Mucosa of stomach (tissue), 1 donor: ENCODE measurements at regions not wholly inside any gene's neighbourhood (a gene's known extent, or its start where the extent isn't known, plus 50 kb on each side); places are given as distances from the start of the nearest gene placed in this dataset.

Experiments
- H3K27me3 ChIP-seq: one replicate; pipeline ENCODE4 v1.7.0; 2013; ENCODE audit warnings: mild to moderate bottlenecking, low read length; ENCODE audit not compliant: control insufficient read depth, insufficient read depth
- H3K36me3 ChIP-seq: one replicate; pipeline ENCODE4 v1.7.0; 2013; ENCODE audit warnings: low read length; ENCODE audit not compliant: control insufficient read depth, insufficient read depth
- H3K4me1 ChIP-seq: one replicate; pipeline ENCODE4 v1.7.0; 2013; ENCODE audit warnings: mild to moderate bottlenecking, low read length; ENCODE audit not compliant: control insufficient read depth, insufficient read depth
- H3K4me3 ChIP-seq: one replicate; pipeline ENCODE4 v1.7.0; 2013; ENCODE audit warnings: low read length
- H3K9ac ChIP-seq: one replicate; pipeline ENCODE4 v1.7.0; 2013; ENCODE audit warnings: mild to moderate bottlenecking, low read length, moderate library complexity
- H3K9me3 ChIP-seq: one replicate; pipeline ENCODE4 v1.7.0; 2013; ENCODE audit warnings: mild to moderate bottlenecking, low read length, moderate library complexity; ENCODE audit not compliant: control insufficient read depth
- donor health status: Pancreatic carcinoma.

DNA sequence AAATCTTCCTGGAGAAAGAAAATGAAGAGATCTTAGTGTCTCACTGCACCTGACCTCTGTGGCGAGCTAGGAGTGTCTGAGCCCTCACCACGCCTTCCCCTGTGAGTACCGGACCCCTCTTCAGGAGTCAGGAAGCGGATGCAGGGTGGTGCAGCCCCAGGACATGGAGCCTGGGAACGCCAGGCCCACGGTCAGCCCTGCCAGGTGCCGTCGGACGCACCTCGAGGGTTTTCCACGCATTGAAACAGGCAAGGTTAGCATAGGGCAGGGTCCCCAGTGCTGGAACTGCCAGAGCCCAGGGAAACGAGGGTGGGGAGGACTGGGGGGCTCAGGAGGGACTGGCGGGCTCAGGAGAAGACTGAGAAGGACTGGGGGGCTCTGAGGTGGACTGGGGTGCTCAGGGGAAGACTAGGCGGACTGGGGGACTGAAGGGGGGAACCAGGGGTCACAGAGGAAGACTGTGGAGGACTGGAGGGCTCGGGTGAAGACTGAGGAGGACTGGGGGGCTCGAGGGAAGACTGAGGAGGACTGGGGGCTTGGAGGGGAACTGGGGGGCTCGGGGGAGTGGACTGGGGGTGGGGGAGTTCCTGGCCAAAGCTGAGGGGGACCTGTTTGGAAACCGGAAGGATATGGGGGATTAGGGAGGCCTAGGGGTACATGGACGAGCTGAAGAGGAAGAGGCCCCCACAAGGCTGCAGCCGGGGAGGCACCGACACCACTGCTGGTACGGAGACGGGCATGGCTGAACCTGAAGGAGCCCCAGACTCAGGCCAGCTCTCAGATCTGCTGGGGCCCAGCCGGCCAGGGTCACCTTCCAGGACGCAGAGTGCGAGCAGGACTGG lies 65.2 kb upstream of the SNTG2 start:
- Histone ChIP-seq H3K36me3 (no peaks in the 10 kb centered on the region), H3K4me3 (no peak overlapping the region), H3K4me1 (no peaks in the 10 kb centered on the region), H3K9ac (no peak overlapping the region), H3K27me3 (no peaks in the 10 kb centered on the region), H3K9me3 (no peaks in the 10 kb centered on the region)

DNA sequence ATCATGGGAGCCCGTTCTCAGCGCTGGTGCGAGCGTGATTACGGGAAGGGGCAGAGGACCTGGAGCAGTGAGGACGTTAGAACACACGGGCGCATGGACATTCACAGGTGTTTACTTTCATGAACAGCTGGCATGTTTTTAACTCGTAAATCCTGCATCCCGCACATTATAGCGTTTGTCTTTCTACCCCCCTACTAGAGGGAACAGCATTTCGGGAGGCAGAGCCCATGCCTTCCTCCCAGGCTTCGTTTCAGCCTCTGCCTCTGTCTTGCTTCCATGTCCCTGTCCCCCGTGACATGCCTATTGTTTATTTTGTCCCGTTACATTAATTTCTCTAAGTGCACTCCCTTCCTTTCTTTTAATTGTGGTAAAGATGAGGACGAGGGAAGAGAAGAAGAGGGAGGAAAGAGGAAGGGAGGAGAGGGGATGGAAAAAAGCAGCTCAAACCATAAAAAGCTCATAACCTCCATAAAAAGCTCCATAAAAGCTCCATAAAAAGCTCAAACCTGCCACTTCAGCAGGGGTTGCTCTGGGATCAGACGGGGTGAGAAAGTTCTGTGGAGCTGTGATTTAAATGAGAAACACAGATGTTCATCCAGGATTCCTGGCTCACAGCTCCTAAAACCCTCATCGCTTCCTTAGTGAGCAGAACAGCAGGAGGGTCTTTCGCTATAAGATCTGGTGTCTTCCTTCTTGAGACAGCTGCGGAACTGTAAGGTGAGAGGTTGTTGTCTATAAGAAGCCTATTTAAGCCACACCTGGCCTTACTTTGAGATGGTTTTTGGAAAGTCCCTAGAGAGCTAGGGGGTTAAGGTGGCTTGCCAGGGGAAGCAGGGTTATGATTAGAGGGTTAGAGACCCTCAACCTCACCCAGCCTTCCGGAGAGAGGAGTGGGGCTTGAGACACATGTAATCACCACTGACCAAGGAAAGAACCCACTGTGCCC lies 66.6 kb upstream of the SNTG2 start:
- Histone ChIP-seq H3K27me3 (no peaks in the 10 kb centered on the region), H3K4me3 (no peak overlapping the region), H3K36me3 (no peaks in the 10 kb centered on the region), H3K9ac (no peak overlapping the region), H3K4me1 (no peaks in the 10 kb centered on the region), H3K9me3 (no peaks in the 10 kb centered on the region)

DNA sequence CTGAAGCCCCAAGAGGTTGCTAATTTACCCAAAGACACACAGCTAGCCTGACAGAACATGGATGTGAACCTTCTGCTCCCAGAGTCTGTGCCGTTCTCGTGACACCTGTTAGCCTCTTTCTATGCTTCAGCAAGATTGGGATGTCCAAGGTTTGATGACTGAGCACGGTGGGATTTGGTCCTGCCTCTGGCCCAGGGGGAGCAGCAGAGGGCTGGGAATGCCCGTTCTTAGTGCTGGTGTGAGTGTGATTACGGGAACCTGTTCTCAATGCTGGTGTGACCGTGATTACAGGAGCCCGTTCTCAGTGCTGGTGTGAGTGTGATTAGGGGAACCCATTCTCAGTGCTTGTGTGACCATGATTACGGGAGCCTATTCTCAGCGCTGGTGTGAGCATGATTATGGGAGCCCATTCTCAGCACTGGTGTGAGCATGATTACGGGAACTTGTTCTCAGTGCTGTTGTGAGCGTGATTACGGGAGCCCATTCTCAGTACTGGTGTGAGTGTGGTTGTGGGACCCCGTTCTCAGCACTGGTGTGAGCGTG lies 67.3 kb upstream of the SNTG2 start:
- H3K9me3 ChIP-seq, result no peaks in the 10 kb centered on the region
- H3K4me1 ChIP-seq, result no peaks in the 10 kb centered on the region
- no peaks in the 10 kb centered on the region for H3K36me3 ChIP-seq
- no peak overlapping the region for H3K4me3 ChIP-seq
- H3K27me3 ChIP-seq, result no peaks in the 10 kb centered on the region
- no peak overlapping the region for H3K9ac ChIP-seq

DNA sequence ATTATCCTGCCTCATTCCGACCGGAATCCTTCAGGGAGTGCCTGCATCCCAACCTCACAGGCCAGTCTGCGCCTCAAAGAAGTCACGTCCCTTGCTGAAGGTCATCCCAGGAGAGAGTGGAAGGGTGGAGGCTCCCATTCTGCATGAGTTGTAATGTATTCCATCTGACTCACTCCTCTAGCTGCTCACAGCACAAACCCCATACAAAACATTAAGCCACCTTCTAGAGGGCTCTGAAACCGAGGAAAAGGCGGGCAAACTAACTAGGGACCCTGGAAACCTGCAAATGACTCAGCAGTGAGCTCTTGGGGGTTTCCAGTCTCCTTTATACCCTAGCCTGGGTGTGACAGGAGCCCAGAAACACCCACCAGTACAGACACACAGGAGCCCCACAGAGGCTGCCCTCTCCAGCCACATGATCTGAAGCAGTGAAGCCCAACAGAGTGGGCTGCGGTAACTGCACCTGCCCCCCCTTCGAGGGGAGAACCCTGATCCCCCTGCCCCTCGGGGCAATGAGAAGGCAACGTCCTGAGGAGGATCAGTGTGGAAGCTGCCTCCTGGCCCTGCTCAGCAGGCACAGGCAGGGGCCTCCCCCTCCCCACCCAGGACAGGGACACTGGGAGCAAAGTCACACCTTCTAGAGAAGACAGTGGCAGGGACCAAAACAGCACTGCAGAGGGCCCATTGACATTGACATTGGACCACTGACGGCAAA lies 69.3 kb upstream of the SNTG2 start:
- no peaks in the 10 kb centered on the region for H3K27me3 ChIP-seq
- H3K36me3 ChIP-seq, result no peaks in the 10 kb centered on the region
- no peak overlapping the region for H3K4me3 ChIP-seq
- no peaks in the 10 kb centered on the region for H3K9me3 ChIP-seq
- no peaks in the 10 kb centered on the region for H3K4me1 ChIP-seq
- no peak overlapping the region for H3K9ac ChIP-seq

DNA sequence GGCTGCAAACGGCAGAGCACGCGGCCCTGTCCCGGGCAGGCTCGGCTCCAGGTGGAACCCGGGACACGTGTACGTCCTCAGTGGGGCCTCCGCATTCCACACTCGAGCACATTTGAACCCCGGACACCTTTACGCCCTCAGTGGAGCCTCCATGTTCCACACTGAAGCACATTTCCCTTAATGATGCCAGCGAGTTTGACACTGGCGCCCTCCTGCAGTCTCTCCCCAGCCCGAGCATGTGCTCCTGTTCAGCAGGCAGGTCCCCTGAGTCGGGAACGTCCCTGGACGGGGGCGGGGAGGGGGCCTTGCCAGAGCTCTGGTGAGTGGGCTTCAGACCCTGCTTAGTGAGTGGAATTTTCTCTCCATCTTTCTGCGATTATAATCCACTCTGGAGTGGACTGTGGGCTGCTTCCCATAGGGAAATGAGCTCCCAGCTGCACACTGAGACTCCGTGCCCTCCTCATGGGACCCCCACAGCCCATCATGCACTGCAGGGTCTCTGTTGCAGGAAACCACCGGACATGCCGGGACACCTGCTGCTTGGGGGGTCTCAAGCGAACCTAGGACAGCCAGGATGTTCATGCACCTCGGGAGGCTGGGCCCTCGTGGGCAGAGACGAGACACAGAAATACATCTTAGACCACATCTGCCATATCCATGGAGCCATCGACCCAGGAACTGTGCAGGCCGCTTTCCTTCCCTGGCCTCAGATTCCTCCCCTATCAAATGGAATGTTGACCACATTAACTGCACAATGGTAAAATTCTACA lies 70.3 kb upstream of the SNTG2 start:
- Histone ChIP-seq H3K9me3 (no peaks in the 10 kb centered on the region), H3K4me3 (no peak overlapping the region), H3K9ac (no peak overlapping the region), H3K27me3 (no peaks in the 10 kb centered on the region), H3K4me1 (no peaks in the 10 kb centered on the region), H3K36me3 (no peaks in the 10 kb centered on the region)

DNA sequence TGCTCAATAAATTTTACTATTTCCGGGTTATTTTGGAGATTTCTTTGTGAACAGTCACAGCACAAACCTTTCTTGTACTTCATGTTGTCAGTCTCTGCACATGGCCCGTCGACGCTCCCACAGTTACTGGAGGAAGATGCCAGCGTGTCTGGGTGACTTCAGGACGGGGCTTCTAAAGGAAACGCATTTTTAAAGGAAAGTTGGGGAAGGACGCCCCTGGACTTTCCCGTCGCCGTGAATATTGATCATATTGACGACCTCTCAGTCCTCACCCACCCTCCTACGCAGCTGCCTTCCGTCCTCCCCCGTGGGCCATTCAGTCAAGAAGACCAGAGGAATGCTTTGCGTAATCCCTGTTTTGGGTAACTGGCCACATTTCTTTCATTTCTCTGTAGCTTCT lies 71.1 kb upstream of the SNTG2 start:
- H3K4me1 ChIP-seq, result no peaks in the 10 kb centered on the region
- no peaks in the 10 kb centered on the region for H3K36me3 ChIP-seq

DNA sequence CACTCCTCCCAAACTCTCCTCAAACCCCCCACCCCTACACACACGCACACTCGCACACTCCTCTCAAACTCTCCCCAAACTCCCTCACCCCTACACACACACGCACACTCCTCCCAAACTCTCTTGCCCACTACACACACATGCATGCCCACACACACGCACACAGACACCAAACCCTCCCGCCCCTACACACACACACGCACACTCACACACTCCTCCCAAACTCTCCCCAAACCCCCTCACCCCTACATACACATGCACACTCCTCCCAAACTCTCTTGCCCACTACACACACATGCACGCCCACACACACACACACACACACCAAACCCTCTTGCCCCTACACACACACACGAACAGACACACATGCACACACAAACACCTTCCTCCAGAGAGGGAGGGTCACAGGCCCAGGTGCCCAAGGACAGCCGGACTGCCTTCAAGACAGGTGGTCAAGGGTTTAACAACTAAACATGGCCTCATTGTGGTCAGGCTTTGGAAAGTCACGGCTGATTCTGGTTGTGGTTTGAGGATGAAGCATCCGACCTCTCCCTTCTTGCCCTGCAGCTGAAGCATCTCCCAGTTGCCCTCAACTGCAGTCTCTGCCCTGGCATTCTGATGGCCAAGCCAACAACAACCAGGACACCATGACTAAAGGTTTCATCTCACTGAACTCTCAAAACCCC lies 72.3 kb upstream of the SNTG2 start:
- Histone ChIP-seq H3K9me3 (no peaks in the 10 kb centered on the region), H3K4me3 (no peak overlapping the region), H3K9ac (no peak overlapping the region), H3K36me3 (no peaks in the 10 kb centered on the region), H3K4me1 (no peaks in the 10 kb centered on the region), H3K27me3 (no peaks in the 10 kb centered on the region)

More for the DNA sequence above, 71.1 kb upstream of the SNTG2 start:
- Histone ChIP-seq H3K27me3 (no peaks in the 10 kb centered on the region), H3K9ac (no peak overlapping the region), H3K4me3 (no peak overlapping the region), H3K9me3 (no peaks in the 10 kb centered on the region)

DNA sequence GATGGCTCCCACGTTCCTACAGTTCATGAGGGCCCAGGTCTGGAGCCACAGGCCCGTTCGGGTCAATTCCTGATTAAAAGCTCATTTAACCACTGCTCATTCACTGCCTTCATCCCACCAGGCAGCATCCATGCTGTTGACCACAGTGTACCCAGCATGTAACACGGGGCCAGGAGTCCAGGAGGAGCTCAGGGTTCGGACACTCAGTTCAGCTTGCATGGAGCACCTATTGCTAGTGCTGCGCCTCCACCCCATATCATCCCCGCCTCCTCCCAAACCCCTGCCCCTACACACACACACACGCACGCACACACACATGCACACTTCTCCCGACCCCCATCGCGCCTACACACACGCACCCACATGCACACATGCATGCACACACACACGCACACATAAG lies 72.9 kb upstream of the SNTG2 start:
- H3K4me1 ChIP-seq, result no peaks in the 10 kb centered on the region
- no peaks in the 10 kb centered on the region for H3K36me3 ChIP-seq
- H3K4me3 ChIP-seq, result no peak overlapping the region

DNA sequence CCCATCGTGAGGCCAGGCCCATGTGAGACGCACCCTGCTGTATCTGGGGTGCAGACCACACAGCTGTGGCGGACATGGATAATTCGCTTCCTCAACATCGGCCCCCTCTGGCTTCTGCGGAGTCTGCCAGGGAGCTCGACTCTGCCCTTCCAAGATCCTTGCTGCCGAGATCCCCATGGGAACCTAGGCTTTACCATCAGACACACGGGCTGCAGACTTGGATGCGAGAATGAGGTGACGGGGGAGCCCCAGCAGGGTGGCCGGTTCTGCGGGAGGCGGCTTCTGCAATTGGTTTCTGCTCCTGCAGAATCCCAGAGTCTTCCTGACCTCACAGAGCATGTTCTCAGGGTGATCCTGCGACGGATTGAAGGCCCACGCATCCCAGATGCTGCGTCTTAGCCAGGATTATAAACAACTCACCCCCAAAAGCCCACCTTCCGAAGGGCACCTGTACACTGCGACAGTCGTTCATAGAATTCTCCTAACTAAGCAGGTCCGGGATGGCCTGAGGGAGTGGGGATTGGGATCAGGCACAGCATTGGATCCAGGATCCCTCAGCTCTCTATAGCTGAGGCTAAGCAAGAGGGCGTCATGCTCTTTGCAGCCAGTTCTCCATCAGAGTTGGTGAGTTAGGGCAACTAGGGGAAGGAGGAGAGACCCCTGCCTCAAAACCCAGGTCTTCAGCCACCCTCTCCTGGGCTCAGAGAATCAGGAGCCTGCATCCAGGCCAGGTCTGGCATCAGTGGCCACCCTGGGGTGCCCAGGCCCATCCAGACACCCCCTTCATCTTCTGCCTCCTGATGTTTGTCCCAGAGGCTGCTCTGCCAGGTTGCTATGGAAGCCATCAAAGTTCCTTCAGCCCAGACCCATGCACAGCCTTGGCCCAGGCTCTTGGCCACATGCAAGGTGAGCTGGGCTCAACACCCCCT lies 74.7 kb upstream of the SNTG2 start:
- H3K4me1 ChIP-seq, result no peaks in the 10 kb centered on the region
- H3K27me3 ChIP-seq, result no peaks in the 10 kb centered on the region
- no peak overlapping the region for H3K4me3 ChIP-seq
- H3K9me3 ChIP-seq, result no peaks in the 10 kb centered on the region
- no peak overlapping the region for H3K9ac ChIP-seq
- H3K36me3 ChIP-seq, result no peaks in the 10 kb centered on the region

More for the DNA sequence above, 72.9 kb upstream of the SNTG2 start:
- H3K27me3 ChIP-seq, result no peaks in the 10 kb centered on the region
- no peaks in the 10 kb centered on the region for H3K9me3 ChIP-seq
- H3K9ac ChIP-seq, result no peak overlapping the region
